ENCODE measurements at regions not wholly inside any gene's neighbourhood (a gene's known extent, or its start where the extent isn't known, plus 50 kb on each side); places are given as distances from the start of the nearest gene placed in this dataset.

DNA sequence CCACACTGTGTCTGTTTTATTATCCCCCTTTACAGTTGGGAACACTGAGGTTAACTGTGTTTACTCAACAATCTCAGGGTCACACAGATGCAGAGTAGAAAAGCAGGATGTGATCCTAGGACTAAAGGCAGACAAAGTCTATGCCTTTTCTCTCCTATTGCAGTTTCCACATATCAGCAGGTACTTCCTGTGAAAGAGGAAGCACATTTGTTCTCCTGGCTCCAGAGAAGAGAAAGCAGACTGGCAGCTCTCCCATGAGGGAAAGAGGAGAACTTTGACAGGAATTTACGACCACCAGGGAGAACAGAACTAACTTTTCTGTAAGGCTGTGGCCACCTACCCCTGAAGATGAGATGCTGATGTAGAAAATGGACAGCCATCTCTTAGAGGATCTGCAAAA is 84.2 kb upstream of the TNC start:
- TF ChIP-seq, protein P1, sequence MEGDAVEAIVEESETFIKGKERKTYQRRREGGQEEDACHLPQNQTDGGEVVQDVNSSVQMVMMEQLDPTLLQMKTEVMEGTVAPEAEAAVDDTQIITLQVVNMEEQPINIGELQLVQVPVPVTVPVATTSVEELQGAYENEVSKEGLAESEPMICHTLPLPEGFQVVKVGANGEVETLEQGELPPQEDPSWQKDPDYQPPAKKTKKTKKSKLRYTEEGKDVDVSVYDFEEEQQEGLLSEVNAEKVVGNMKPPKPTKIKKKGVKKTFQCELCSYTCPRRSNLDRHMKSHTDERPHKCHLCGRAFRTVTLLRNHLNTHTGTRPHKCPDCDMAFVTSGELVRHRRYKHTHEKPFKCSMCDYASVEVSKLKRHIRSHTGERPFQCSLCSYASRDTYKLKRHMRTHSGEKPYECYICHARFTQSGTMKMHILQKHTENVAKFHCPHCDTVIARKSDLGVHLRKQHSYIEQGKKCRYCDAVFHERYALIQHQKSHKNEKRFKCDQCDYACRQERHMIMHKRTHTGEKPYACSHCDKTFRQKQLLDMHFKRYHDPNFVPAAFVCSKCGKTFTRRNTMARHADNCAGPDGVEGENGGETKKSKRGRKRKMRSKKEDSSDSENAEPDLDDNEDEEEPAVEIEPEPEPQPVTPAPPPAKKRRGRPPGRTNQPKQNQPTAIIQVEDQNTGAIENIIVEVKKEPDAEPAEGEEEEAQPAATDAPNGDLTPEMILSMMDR (IDR thresholded peaks at IDR 0.05): no peak
- TF ChIP-seq, protein P2, sequence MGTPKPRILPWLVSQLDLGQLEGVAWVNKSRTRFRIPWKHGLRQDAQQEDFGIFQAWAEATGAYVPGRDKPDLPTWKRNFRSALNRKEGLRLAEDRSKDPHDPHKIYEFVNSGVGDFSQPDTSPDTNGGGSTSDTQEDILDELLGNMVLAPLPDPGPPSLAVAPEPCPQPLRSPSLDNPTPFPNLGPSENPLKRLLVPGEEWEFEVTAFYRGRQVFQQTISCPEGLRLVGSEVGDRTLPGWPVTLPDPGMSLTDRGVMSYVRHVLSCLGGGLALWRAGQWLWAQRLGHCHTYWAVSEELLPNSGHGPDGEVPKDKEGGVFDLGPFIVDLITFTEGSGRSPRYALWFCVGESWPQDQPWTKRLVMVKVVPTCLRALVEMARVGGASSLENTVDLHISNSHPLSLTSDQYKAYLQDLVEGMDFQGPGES (IDR thresholded peaks at IDR 0.05; ENCODE audit: low read depth, low read length): no peak
- TF ChIP-seq EP300 (IDR thresholded peaks at IDR 0.05; ENCODE audit: borderline replicate concordance in 1 of 2, low read depth in 1 of 2, low read length in 1 of 2): no peak
- TF ChIP-seq, protein P3, sequence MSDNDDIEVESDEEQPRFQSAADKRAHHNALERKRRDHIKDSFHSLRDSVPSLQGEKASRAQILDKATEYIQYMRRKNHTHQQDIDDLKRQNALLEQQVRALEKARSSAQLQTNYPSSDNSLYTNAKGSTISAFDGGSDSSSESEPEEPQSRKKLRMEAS (IDR thresholded peaks at IDR 0.05; ENCODE audit: low read depth): no peak
- no peak for TF ChIP-seq POLR2AphosphoS5 (IDR thresholded peaks at IDR 0.05; ENCODE audit: low read depth, low read length)
- TF ChIP-seq MXI1 (IDR thresholded peaks at IDR 0.05; ENCODE audit: low read depth, low read length): no peak
- TF ChIP-seq, protein P4, sequence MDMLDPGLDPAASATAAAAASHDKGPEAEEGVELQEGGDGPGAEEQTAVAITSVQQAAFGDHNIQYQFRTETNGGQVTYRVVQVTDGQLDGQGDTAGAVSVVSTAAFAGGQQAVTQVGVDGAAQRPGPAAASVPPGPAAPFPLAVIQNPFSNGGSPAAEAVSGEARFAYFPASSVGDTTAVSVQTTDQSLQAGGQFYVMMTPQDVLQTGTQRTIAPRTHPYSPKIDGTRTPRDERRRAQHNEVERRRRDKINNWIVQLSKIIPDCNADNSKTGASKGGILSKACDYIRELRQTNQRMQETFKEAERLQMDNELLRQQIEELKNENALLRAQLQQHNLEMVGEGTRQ (IDR thresholded peaks at IDR 0.05; ENCODE audit: borderline replicate concordance, low read depth, low read length): no peak
- TF ChIP-seq, protein P5, sequence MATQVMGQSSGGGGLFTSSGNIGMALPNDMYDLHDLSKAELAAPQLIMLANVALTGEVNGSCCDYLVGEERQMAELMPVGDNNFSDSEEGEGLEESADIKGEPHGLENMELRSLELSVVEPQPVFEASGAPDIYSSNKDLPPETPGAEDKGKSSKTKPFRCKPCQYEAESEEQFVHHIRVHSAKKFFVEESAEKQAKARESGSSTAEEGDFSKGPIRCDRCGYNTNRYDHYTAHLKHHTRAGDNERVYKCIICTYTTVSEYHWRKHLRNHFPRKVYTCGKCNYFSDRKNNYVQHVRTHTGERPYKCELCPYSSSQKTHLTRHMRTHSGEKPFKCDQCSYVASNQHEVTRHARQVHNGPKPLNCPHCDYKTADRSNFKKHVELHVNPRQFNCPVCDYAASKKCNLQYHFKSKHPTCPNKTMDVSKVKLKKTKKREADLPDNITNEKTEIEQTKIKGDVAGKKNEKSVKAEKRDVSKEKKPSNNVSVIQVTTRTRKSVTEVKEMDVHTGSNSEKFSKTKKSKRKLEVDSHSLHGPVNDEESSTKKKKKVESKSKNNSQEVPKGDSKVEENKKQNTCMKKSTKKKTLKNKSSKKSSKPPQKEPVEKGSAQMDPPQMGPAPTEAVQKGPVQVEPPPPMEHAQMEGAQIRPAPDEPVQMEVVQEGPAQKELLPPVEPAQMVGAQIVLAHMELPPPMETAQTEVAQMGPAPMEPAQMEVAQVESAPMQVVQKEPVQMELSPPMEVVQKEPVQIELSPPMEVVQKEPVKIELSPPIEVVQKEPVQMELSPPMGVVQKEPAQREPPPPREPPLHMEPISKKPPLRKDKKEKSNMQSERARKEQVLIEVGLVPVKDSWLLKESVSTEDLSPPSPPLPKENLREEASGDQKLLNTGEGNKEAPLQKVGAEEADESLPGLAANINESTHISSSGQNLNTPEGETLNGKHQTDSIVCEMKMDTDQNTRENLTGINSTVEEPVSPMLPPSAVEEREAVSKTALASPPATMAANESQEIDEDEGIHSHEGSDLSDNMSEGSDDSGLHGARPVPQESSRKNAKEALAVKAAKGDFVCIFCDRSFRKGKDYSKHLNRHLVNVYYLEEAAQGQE (IDR thresholded peaks at IDR 0.05; ENCODE audit: low read depth, low read length): no peak
- TF ChIP-seq JUND (IDR thresholded peaks at IDR 0.05): no peak
- TF ChIP-seq RXRA (IDR thresholded peaks at IDR 0.05; ENCODE audit: borderline replicate concordance, low read depth): no peak
- no peak for TF ChIP-seq TAF1 (IDR thresholded peaks at IDR 0.05; ENCODE audit: borderline replicate concordance, low read depth, low read length)
- TF ChIP-seq GABPA (IDR thresholded peaks at IDR 0.05; ENCODE audit: low read depth): no peak
- TF ChIP-seq, protein P6, sequence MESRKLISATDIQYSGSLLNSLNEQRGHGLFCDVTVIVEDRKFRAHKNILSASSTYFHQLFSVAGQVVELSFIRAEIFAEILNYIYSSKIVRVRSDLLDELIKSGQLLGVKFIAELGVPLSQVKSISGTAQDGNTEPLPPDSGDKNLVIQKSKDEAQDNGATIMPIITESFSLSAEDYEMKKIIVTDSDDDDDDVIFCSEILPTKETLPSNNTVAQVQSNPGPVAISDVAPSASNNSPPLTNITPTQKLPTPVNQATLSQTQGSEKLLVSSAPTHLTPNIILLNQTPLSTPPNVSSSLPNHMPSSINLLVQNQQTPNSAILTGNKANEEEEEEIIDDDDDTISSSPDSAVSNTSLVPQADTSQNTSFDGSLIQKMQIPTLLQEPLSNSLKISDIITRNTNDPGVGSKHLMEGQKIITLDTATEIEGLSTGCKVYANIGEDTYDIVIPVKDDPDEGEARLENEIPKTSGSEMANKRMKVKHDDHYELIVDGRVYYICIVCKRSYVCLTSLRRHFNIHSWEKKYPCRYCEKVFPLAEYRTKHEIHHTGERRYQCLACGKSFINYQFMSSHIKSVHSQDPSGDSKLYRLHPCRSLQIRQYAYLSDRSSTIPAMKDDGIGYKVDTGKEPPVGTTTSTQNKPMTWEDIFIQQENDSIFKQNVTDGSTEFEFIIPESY (IDR thresholded peaks at IDR 0.05; ENCODE audit: borderline replicate concordance, low read depth): no peak

Data from SK-N-SH (cell line).